ENCODE measurements at regions not wholly inside any gene's neighbourhood (a gene's known extent, or its start where the extent isn't known, plus 50 kb on each side); places are given as distances from the start of the nearest gene placed in this dataset.

GRCh38 chr6:56350628-56351260, 103.4 kb upstream of the COL21A1 start:
- no peak for DNase-seq (ENCODE audit: low read depth)
- H3K4me3 ChIP-seq (ENCODE audit: low read depth, low read length), result no peak overlapping the region
- TF ChIP-seq, protein P1, sequence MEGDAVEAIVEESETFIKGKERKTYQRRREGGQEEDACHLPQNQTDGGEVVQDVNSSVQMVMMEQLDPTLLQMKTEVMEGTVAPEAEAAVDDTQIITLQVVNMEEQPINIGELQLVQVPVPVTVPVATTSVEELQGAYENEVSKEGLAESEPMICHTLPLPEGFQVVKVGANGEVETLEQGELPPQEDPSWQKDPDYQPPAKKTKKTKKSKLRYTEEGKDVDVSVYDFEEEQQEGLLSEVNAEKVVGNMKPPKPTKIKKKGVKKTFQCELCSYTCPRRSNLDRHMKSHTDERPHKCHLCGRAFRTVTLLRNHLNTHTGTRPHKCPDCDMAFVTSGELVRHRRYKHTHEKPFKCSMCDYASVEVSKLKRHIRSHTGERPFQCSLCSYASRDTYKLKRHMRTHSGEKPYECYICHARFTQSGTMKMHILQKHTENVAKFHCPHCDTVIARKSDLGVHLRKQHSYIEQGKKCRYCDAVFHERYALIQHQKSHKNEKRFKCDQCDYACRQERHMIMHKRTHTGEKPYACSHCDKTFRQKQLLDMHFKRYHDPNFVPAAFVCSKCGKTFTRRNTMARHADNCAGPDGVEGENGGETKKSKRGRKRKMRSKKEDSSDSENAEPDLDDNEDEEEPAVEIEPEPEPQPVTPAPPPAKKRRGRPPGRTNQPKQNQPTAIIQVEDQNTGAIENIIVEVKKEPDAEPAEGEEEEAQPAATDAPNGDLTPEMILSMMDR (IDR thresholded peaks at IDR 0.05; ENCODE audit: insufficient read depth, low read depth, low read length, missing control alignments), result no peak

DNA sequence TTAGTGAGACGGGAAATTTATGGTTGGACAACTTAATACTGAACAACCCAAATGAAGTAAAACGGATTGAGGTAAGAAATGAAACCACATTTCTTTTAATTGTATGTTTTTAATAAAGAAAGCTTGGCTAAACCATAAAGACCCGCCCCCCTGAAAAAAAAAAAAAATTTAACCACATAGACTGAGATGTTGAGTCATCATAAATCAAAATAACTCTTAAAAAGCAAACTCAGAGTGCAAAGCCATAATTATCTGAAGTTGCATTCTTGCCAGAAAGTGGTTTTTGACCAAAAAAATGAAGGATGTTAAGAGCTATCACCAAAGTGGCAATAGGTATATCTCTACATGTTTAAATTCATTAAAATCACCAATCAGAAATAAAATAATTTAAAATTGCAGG, 101.8 kb upstream of the COL21A1 start:
- TF ChIP-seq, protein P1 (IDR thresholded peaks at IDR 0.05; ENCODE audit: insufficient read depth, low read depth, low read length, missing control alignments), result no peak
- no peak overlapping the region for H3K4me3 ChIP-seq (ENCODE audit: low read depth, low read length)
- no peak for DNase-seq (ENCODE audit: low read depth)

GRCh38 chr6:56348578-56348977, 101.2 kb upstream of the COL21A1 start:
- no peak for DNase-seq (ENCODE audit: low read depth)
- H3K4me3 ChIP-seq (ENCODE audit: low read depth, low read length), result no peak overlapping the region
- TF ChIP-seq, protein P1 (IDR thresholded peaks at IDR 0.05; ENCODE audit: insufficient read depth, low read depth, low read length, missing control alignments), result no peak

GRCh38 chr6:56347526-56347925, 100.1 kb upstream of the COL21A1 start:
- H3K4me3 ChIP-seq (ENCODE audit: low read depth, low read length), result no peak overlapping the region
- no peak for DNase-seq (ENCODE audit: low read depth)

DNA sequence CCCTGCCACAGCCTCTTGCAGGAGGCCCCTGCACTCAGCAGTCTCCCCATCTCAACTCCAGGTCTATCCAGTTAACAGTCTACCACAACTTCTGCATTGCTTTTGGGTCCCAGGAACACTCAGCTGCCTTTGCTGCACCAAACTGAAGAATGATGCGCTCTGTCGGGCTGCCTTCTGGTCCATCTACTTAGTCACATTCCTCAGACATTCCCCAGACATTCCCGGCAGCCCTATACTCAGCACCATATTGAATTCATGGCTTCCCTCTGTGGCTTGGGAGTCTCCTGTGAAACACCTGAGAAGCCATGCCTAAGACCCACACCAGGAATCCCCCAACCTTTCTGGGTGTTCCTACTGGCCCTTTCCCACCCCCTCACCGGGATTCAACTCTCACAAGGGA, 99.6 kb upstream of the COL21A1 start:
- no peak for DNase-seq (ENCODE audit: low read depth)
- TF ChIP-seq, protein P1 (IDR thresholded peaks at IDR 0.05; ENCODE audit: insufficient read depth, low read depth, low read length, missing control alignments), result no peak
- no peak overlapping the region for H3K4me3 ChIP-seq (ENCODE audit: low read depth, low read length)

More at GRCh38 chr6:56347526-56347925, 100.1 kb upstream of the COL21A1 start:
- TF ChIP-seq, protein P1 (IDR thresholded peaks at IDR 0.05; ENCODE audit: insufficient read depth, low read depth, low read length, missing control alignments), result no peak

DNA sequence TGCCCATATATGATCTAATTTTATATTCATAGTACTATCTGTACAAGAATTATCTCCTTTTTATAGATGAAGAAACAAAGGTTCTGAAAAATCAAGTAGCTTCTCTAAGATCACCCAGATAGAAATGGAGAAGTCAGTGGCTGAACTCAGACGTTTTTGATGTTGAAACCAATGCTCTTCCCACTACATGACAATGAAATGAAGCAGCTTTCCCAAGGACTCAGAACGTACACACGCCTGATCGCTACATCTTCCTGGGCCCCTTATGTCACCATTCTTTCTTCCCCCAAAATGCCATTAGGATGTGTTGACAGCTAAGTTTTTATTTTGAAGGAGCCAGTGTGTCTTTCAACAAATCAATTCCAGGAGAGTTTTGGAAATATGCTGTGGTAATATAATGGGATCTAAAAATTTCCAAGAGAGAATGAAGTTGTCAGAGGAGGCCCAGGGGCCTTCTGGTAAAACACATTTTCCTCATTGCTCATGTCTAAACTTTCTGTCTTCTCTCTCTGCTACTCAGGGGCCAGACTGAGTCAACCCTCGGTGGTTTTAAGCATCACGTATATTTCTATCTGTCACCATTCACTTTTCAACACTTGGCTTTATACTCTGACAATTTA, 98.1 kb upstream of the COL21A1 start:
- DNase-seq (ENCODE audit: low read depth), result no peak
- TF ChIP-seq, protein P1 (IDR thresholded peaks at IDR 0.05; ENCODE audit: insufficient read depth, low read depth, low read length, missing control alignments), result no peak
- H3K4me3 ChIP-seq (ENCODE audit: low read depth, low read length), result no peak overlapping the region

- no peak for DNase-seq (ENCODE audit: low read depth)
- no peak overlapping the region for H3K4me3 ChIP-seq (ENCODE audit: low read depth, low read length)
- TF ChIP-seq, protein P1 (IDR thresholded peaks at IDR 0.05; ENCODE audit: insufficient read depth, low read depth, low read length, missing control alignments), result no peak
Observed at GRCh38 chr6:56343295-56343694, 95.9 kb upstream of the COL21A1 start.

All from GM12865 (cell line).